K562 (cell line): ENCODE measurements at regions not wholly inside any gene's neighbourhood (a gene's known extent, or its start where the extent isn't known, plus 50 kb on each side); places are given as distances from the start of the nearest gene placed in this dataset.

Source experiments
- ATAC-seq: fragments of 200-7000 bp; cut with Tn5 transposase; 3 replicates; pipeline ENCODE4 v1.9.1; 2020; ENCODE audit warnings: moderate library complexity
- BruUV-seq: library from RNA; stranded (reverse); fragments of 400-500 nt; replicated peaks from 2 replicates; lab custom pipeline; 2021; lab: Mats Ljungman, UMichigan
- CTCF ChIA-PET: fragments of 300-600 bp; formaldehyde crosslinking; extraction: SDS; loops from one replicate; lab custom pipeline; 2021; ENCODE audit warnings: low intra/inter-chr PET ratio; lab: Yijun Ruan, JAX
- POLR2A ChIA-PET: fragments of 300-600, 350-650 bp; sonication (Branson Sonifier 250); formaldehyde crosslinking; extraction: SDS; loops from one replicate; lab custom pipeline; 2021; ENCODE audit warnings: antibody characterized with exemption, inconsistent platforms; lab: Yijun Ruan, JAX
- DNase-seq, 4 experiments: peaks; one replicate each; pipeline versions ENCODE4 v3.0.0 to v3.0.0-alpha.2; 2011 to 2018; ENCODE audit warnings: low spot score in 3 of 4, mixed read lengths in 3 of 4; ENCODE audit errors: extremely low read depth in 1 of 4
- FAIRE-seq: peaks from 2 replicates; lab custom pipeline; 2011; peaks lifted over from hg19 to GRCh38; lab: Jason Lieb, UNC
- H2AFZ ChIP-seq: 2 replicates; pipeline ENCODE4 v1.6.0; 2011; ENCODE audit warnings: low read depth, low read length, control low read depth, inconsistent platforms
- H3K27ac ChIP-seq: fragments of 200-600 bp; 3 replicates; pipeline ENCODE4 v1.8.0; 2011; ENCODE audit warnings: low read depth, mild to moderate bottlenecking, control low read depth, inconsistent platforms, low read length, moderate library complexity, mixed read lengths; ENCODE audit errors: extremely low read depth
- H3K27me3 ChIP-seq, 2 experiments: fragments of 300-600 bp in 1 of 2; 2 replicates in 1 of 2; 3 replicates in 1 of 2; pipeline versions ENCODE4 v1.6.0 to v1.8.0; 2011; ENCODE audit warnings: inconsistent platforms in 2 of 2, low read length in 2 of 2, mild to moderate bottlenecking in 1 of 2, mixed read lengths in 1 of 2, moderate library complexity in 1 of 2; ENCODE audit not compliant: control insufficient read depth in 2 of 2, insufficient read depth in 2 of 2
- H3K36me3 ChIP-seq: fragments of 300-600 bp; 3 replicates; pipeline ENCODE4 v1.8.0; 2011; ENCODE audit warnings: mild to moderate bottlenecking, low read length, inconsistent platforms; ENCODE audit not compliant: control insufficient read depth, insufficient read depth
- H3K4me1 ChIP-seq, 2 experiments: fragments of 200-600 bp in 1 of 2; replicated peaks in 1 of 2; 2 replicates in 1 of 2; 3 replicates in 1 of 2; pipeline versions ENCODE4 v1.5.1 to v1.8.0; 2011; ENCODE audit warnings: inconsistent platforms in 2 of 2, low read length in 2 of 2, mild to moderate bottlenecking in 1 of 2, mixed read lengths in 1 of 2, moderate library complexity in 1 of 2; ENCODE audit not compliant: control insufficient read depth in 2 of 2, insufficient read depth in 2 of 2
- H3K4me2 ChIP-seq: 2 replicates; pipeline ENCODE4 v1.6.1; 2011; ENCODE audit warnings: low read length, control low read depth, inconsistent platforms, mixed read lengths; ENCODE audit not compliant: insufficient read depth
- H3K4me3 ChIP-seq: fragments of 200-600 bp; sonication (generic), shearing (Covaris generic); 2 replicates; pipeline ENCODE4 v1.5.1; 2016; ENCODE audit warnings: control low read depth, inconsistent platforms
- H3K79me2 ChIP-seq: fragments of 200-600 bp; 3 replicates; pipeline ENCODE4 v1.8.0; 2011; ENCODE audit warnings: low read length, inconsistent platforms; ENCODE audit not compliant: control insufficient read depth, insufficient read depth
- H3K9ac ChIP-seq, 2 experiments: 2 replicates each; pipeline versions ENCODE4 v1.6.0 to v1.6.1; 2011; ENCODE audit warnings: low read depth in 2 of 2, low read length in 2 of 2, control low read depth in 1 of 2, inconsistent platforms in 1 of 2, mild to moderate bottlenecking in 1 of 2, mixed read lengths in 1 of 2; ENCODE audit not compliant: insufficient read depth in 1 of 2
- H3K9me1 ChIP-seq: one replicate; pipeline ENCODE4 v1.6.0; 2011; ENCODE audit warnings: inconsistent platforms, mild to moderate bottlenecking, low read length, moderate library complexity; ENCODE audit not compliant: control insufficient read depth, insufficient read depth
- H3K9me3 ChIP-seq: replicated peaks from 2 replicates; pipeline ENCODE4 v1.5.1; 2011; ENCODE audit warnings: low read depth, low read length, inconsistent platforms; ENCODE audit not compliant: control insufficient read depth, insufficient read depth
- H4K20me1 ChIP-seq: replicated peaks from 2 replicates; pipeline ENCODE4 v1.6.1; 2011; ENCODE audit warnings: low read length, inconsistent platforms, mixed read lengths; ENCODE audit not compliant: control insufficient read depth, insufficient read depth
- CBX5 ChIP-seq: IDR thresholded peaks from 2 replicates; pipeline ENCODE4 v1.6.1; 2014; ENCODE audit warnings: low read depth, borderline replicate concordance
- E2F4 ChIP-seq: sonication (generic); formaldehyde crosslinking; IDR thresholded peaks from 2 replicates; pipeline ENCODE4 v1.8.0; 2022; ENCODE audit warnings: mild to moderate bottlenecking, low read depth, missing genetic modification reagents
- MTA1 ChIP-seq: fragments of 450-650 bp; IDR thresholded peaks from 2 replicates; pipeline ENCODE4 v1.6.1; 2017; ENCODE audit warnings: borderline replicate concordance
- PRMT5 ChIP-seq: sonication (generic); formaldehyde crosslinking; IDR thresholded peaks from 2 replicates; pipeline ENCODE4 v1.5.0; 2020; ENCODE audit warnings: missing genetic modification reagents
- RNF219 ChIP-seq: fragments of 250-450 bp; sonication (Bioruptor Pico); IDR thresholded peaks from 2 replicates; pipeline ENCODE4 v1.5.0; 2022; ENCODE audit warnings: mild to moderate bottlenecking
- SRSF3 ChIP-seq: fragments of 200-400 bp; formaldehyde crosslinking; IDR thresholded peaks from 2 replicates; pipeline ENCODE4 v1.6.1; 2016; ENCODE audit warnings: mild to moderate bottlenecking, low read length, moderate library complexity; ENCODE audit not compliant: insufficient read depth
- ZNF124 ChIP-seq: sonication (generic); formaldehyde crosslinking; IDR thresholded peaks from 2 replicates; pipeline ENCODE4 v1.8.1; 2022; ENCODE audit warnings: missing genetic modification reagents
- ZNF174 ChIP-seq: fragments of 250-450 bp; sonication (Bioruptor Pico); IDR thresholded peaks from 2 replicates; pipeline ENCODE4 v1.4.0; 2020; ENCODE audit warnings: mild to moderate bottlenecking
- WGBS: fragments of 100-300 bp; shearing (Covaris generic); methylation state at CpG from one replicate; pipeline ENCODE4 v1.1.6; 2016; ENCODE audit warnings: low coverage, mixed read lengths; ENCODE audit not compliant: insufficient coverage; ENCODE audit errors: missing lambda C conversion rate; 5-methylcytosine and 5-hydroxymethylcytosine counted together
- in situ Hi-C: fragments of 300-500 bp; cut with MboI; formaldehyde crosslinking; loops from 4 replicates; pipeline ENCODE4 v1.15.0; 2018; ENCODE audit warnings: inconsistent platforms, mixed read lengths
- intact Hi-C: fragments of 100-400 bp; cut with micrococcal nuclease; formaldehyde crosslinking; loops from 2 replicates; pipeline ENCODE4 v1.14.2; 2022
- TF ChIP-seq, protein P1 (sequence below): fragments of 250-450 bp; sonication (Bioruptor Pico); IDR thresholded peaks from 2 replicates; pipeline ENCODE4 v1.6.1; 2021; ENCODE audit warnings: mild to moderate bottlenecking
- TF ChIP-seq, protein P2 (sequence below): fragments of 450-650 bp; IDR thresholded peaks from 2 replicates; pipeline ENCODE4 v1.7.0; 2016; ENCODE audit warnings: borderline replicate concordance

GRCh38 chr1:98028800-98029199, 108.0 kb upstream of the DPYD start:
- H3K9ac ChIP-seq, result no peak overlapping the region
- no peak overlapping the region for H3K4me3 ChIP-seq
- WGBS, result under 1% methylated on average over 6 of the region's 6 CpGs
- in situ Hi-C loops (no loop called here), intact Hi-C loops (no loop called here)
- no peak for FAIRE-seq
- no peak for DNase-seq
- no peaks in the 10 kb centered on the region for H3K79me2 ChIP-seq
- TF ChIP-seq PRMT5 (CRISPR knock-in tag) (no peak), CBX5 (no peak), RNF219 (CRISPR knock-in tag) (no peak), ZNF174 (CRISPR knock-in tag) (no peak), E2F4 (CRISPR knock-in tag) (no peak), MTA1 (no peak), SRSF3 (no peak), ZNF124 (CRISPR knock-in tag) (no peak)
- TF ChIP-seq, protein P1, sequence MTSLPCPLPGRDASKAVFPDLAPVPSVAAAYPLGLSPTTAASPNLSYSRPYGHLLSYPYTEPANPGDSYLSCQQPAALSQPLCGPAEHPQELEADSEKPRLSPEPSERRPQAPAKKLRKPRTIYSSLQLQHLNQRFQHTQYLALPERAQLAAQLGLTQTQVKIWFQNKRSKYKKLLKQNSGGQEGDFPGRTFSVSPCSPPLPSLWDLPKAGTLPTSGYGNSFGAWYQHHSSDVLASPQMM (CRISPR knock-in tag), result no peak
- TF ChIP-seq, protein P2, sequence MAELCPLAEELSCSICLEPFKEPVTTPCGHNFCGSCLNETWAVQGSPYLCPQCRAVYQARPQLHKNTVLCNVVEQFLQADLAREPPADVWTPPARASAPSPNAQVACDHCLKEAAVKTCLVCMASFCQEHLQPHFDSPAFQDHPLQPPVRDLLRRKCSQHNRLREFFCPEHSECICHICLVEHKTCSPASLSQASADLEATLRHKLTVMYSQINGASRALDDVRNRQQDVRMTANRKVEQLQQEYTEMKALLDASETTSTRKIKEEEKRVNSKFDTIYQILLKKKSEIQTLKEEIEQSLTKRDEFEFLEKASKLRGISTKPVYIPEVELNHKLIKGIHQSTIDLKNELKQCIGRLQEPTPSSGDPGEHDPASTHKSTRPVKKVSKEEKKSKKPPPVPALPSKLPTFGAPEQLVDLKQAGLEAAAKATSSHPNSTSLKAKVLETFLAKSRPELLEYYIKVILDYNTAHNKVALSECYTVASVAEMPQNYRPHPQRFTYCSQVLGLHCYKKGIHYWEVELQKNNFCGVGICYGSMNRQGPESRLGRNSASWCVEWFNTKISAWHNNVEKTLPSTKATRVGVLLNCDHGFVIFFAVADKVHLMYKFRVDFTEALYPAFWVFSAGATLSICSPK, result no peak
- ATAC-seq, result no peak
- no peaks in the 10 kb centered on the region for H3K4me1 ChIP-seq
- no peak overlapping the region for H2AFZ ChIP-seq
- H3K9me3 ChIP-seq, result no peaks in the 10 kb centered on the region
- POLR2A ChIA-PET, result no interaction called here
- CTCF ChIA-PET, result no interaction called here
- H3K9me1 ChIP-seq, result no peaks in the 10 kb centered on the region
- H3K27ac ChIP-seq, result no peak overlapping the region
- H3K4me2 ChIP-seq, result no peak overlapping the region
- H4K20me1 ChIP-seq, result no peaks in the 10 kb centered on the region
- H3K27me3 ChIP-seq, result no peaks in the 10 kb centered on the region
- H3K36me3 ChIP-seq, result no peaks in the 10 kb centered on the region
- BruUV-seq, result no TSS peak
